ENCODE measurements at regions not wholly inside any gene's neighbourhood (a gene's known extent, or its start where the extent isn't known, plus 50 kb on each side); places are given as distances from the start of the nearest gene placed in this dataset.

DNA sequence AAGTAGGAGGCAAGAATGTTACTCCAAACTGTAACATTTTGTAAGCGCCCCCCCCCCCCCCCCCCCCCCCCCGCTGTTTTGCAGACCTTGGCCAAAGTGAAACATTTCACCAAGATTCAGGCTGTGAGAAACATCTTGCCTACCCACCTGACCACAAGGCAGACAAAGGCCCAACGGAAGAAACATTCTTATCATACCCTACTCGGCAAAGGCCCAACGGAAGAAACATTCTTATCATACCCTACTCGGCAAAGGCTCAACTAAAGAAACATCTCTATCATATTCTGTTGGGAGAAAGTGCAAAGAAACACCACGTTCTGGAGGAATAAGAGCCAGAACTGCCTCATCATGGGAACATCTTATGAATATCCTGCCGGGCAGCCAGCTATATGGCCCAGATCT, 117.1 kb downstream of the JRKL start:
- FAIRE-seq: no peak
- Histone ChIP-seq H3K4me3 (no peak overlapping the region), H3K9me3 (no peaks in the 10 kb centered on the region), H3K27ac (no peak overlapping the region), H3K4me2 (no peak overlapping the region), H3K4me1 (no peaks in the 10 kb centered on the region)
- CTCF ChIA-PET: no interaction called here
- POLR2A ChIA-PET: no interaction called here
- WGBS (ENCODE audit: missing lambda C conversion rate): 52% methylated on average over 7 of the region's 8 CpGs
- no peak for ATAC-seq
- DNase-seq (ENCODE audit: low read depth in 1 of 2, low spot score in 1 of 2): no peak
- TF ChIP-seq RARB (CRISPR knock-in tag; IDR thresholded peaks at IDR 0.05): no peak
- TF ChIP-seq FOXS1 (CRISPR knock-in tag; IDR thresholded peaks at IDR 0.05): no peak
- no peak for TF ChIP-seq HOXB13 (CRISPR knock-in tag; IDR thresholded peaks at IDR 0.05; ENCODE audit: low read depth)
- TF ChIP-seq ZC3H11A (IDR thresholded peaks at IDR 0.05): no peak
- TF ChIP-seq, protein P1, sequence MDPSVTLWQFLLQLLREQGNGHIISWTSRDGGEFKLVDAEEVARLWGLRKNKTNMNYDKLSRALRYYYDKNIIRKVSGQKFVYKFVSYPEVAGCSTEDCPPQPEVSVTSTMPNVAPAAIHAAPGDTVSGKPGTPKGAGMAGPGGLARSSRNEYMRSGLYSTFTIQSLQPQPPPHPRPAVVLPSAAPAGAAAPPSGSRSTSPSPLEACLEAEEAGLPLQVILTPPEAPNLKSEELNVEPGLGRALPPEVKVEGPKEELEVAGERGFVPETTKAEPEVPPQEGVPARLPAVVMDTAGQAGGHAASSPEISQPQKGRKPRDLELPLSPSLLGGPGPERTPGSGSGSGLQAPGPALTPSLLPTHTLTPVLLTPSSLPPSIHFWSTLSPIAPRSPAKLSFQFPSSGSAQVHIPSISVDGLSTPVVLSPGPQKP (IDR thresholded peaks at IDR 0.05; ENCODE audit: low read depth, low read length): no peak
- no peak for TF ChIP-seq PHF8 (IDR thresholded peaks at IDR 0.05; ENCODE audit: borderline replicate concordance, low read depth)
- TF ChIP-seq, protein P2, sequence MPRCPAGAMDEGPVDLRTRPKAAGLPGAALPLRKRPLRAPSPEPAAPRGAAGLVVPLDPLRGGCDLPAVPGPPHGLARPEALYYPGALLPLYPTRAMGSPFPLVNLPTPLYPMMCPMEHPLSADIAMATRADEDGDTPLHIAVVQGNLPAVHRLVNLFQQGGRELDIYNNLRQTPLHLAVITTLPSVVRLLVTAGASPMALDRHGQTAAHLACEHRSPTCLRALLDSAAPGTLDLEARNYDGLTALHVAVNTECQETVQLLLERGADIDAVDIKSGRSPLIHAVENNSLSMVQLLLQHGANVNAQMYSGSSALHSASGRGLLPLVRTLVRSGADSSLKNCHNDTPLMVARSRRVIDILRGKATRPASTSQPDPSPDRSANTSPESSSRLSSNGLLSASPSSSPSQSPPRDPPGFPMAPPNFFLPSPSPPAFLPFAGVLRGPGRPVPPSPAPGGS (IDR thresholded peaks at IDR 0.05): no peak
- TF ChIP-seq FOSB (CRISPR knock-in tag; IDR thresholded peaks at IDR 0.05): no peak
- TF ChIP-seq JUN (IDR thresholded peaks at IDR 0.05): no peak
- no peak for TF ChIP-seq ZFP36 (IDR thresholded peaks at IDR 0.05; ENCODE audit: borderline replicate concordance, partially characterized antibody)
- no peak for TF ChIP-seq RFX5 (IDR thresholded peaks at IDR 0.05)
- no peak for TF ChIP-seq RNF2 (IDR thresholded peaks at IDR 0.05; ENCODE audit: borderline replicate concordance, low read depth)
- no peak for TF ChIP-seq RAD21 (conservative IDR thresholded peaks at IDR 0.05 in 1 of 2, IDR thresholded peaks at IDR 0.05 in 1 of 2)
- TF ChIP-seq, protein P3, sequence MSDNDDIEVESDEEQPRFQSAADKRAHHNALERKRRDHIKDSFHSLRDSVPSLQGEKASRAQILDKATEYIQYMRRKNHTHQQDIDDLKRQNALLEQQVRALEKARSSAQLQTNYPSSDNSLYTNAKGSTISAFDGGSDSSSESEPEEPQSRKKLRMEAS (IDR thresholded peaks at IDR 0.05): no peak
- no peak for TF ChIP-seq NFE2L2 (conservative IDR thresholded peaks at IDR 0.05; ENCODE audit: low read length)
- TF ChIP-seq, protein P4, sequence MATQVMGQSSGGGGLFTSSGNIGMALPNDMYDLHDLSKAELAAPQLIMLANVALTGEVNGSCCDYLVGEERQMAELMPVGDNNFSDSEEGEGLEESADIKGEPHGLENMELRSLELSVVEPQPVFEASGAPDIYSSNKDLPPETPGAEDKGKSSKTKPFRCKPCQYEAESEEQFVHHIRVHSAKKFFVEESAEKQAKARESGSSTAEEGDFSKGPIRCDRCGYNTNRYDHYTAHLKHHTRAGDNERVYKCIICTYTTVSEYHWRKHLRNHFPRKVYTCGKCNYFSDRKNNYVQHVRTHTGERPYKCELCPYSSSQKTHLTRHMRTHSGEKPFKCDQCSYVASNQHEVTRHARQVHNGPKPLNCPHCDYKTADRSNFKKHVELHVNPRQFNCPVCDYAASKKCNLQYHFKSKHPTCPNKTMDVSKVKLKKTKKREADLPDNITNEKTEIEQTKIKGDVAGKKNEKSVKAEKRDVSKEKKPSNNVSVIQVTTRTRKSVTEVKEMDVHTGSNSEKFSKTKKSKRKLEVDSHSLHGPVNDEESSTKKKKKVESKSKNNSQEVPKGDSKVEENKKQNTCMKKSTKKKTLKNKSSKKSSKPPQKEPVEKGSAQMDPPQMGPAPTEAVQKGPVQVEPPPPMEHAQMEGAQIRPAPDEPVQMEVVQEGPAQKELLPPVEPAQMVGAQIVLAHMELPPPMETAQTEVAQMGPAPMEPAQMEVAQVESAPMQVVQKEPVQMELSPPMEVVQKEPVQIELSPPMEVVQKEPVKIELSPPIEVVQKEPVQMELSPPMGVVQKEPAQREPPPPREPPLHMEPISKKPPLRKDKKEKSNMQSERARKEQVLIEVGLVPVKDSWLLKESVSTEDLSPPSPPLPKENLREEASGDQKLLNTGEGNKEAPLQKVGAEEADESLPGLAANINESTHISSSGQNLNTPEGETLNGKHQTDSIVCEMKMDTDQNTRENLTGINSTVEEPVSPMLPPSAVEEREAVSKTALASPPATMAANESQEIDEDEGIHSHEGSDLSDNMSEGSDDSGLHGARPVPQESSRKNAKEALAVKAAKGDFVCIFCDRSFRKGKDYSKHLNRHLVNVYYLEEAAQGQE (IDR thresholded peaks at IDR 0.05): no peak
- TF ChIP-seq, protein P5, sequence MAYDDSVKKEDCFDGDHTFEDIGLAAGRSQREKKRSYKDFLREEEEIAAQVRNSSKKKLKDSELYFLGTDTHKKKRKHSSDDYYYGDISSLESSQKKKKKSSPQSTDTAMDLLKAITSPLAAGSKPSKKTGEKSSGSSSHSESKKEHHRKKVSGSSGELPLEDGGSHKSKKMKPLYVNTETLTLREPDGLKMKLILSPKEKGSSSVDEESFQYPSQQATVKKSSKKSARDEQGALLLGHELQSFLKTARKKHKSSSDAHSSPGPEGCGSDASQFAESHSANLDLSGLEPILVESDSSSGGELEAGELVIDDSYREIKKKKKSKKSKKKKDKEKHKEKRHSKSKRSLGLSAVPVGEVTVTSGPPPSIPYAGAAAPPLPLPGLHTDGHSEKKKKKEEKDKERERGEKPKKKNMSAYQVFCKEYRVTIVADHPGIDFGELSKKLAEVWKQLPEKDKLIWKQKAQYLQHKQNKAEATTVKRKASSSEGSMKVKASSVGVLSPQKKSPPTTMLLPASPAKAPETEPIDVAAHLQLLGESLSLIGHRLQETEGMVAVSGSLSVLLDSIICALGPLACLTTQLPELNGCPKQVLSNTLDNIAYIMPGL (CRISPR knock-in tag; IDR thresholded peaks at IDR 0.05; ENCODE audit: borderline replicate concordance): no peak

DNA sequence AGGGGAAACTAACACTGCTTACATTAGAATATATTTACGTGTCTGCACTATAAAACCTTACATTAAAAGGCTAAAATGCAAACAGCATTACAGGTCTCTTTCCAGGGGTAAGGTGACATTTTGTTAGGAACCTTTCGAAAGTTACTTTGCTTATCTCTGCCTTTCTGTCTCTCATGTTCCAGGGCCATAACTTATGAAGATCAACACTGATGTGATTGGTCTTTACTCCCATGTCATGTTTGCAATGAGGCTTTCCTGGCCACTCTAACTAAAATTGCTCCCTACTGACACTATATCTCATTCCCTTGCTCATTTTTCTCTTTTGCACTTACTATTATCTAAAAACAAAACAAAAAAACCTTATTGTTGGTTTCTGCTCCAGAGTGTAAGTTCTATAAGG, 119.0 kb downstream of the JRKL start:
- Histone ChIP-seq H3K4me2 (no peak overlapping the region), H3K4me3 (no peak overlapping the region), H3K4me1 (no peaks in the 10 kb centered on the region), H3K27ac (no peak overlapping the region), H3K9me3 (no peaks in the 10 kb centered on the region)
- FAIRE-seq: no peak
- 26% methylated on average over 2 of the region's 2 CpGs for WGBS (ENCODE audit: missing lambda C conversion rate)
- no peak for ATAC-seq
- TF ChIP-seq RFX5 (IDR thresholded peaks at IDR 0.05) (no peak), RCOR1 (IDR thresholded peaks at IDR 0.05; ENCODE audit: low read depth, low read length) (no peak), GATA3 (IDR thresholded peaks at IDR 0.05; ENCODE audit: borderline replicate concordance) (no peak), MYC (IDR thresholded peaks at IDR 0.05; ENCODE audit: borderline replicate concordance, low read length) (no peak), HDAC2 (IDR thresholded peaks at IDR 0.05) (no peak), KDM1A (IDR thresholded peaks at IDR 0.05; ENCODE audit: low read depth) (no peak), RNF2 (IDR thresholded peaks at IDR 0.05; ENCODE audit: borderline replicate concordance, low read depth) (no peak), JUNB (IDR thresholded peaks at IDR 0.05) (no peak), BHLHE40 (IDR thresholded peaks at IDR 0.05; ENCODE audit: low read depth, low read length) (no peak), CBX8 (IDR thresholded peaks at IDR 0.05) (no peak)
- TF ChIP-seq, protein P2 (IDR thresholded peaks at IDR 0.05): no peak
- TF ChIP-seq, protein P6, sequence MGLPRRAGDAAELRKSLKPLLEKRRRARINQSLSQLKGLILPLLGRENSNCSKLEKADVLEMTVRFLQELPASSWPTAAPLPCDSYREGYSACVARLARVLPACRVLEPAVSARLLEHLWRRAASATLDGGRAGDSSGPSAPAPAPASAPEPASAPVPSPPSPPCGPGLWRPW (IDR thresholded peaks at IDR 0.05): no peak
- TF ChIP-seq, protein P3 (IDR thresholded peaks at IDR 0.05): no peak
- TF ChIP-seq, protein P7, sequence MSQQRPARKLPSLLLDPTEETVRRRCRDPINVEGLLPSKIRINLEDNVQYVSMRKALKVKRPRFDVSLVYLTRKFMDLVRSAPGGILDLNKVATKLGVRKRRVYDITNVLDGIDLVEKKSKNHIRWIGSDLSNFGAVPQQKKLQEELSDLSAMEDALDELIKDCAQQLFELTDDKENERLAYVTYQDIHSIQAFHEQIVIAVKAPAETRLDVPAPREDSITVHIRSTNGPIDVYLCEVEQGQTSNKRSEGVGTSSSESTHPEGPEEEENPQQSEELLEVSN (IDR thresholded peaks at IDR 0.05; ENCODE audit: borderline replicate concordance, low read depth): no peak
- ChIA-PET CTCF (no interaction called here), POLR2A (no interaction called here)
- DNase-seq (ENCODE audit: low read depth in 1 of 2, low spot score in 1 of 2): no peak

Measured in A549 (cell line).